Upper lobe of right lung (tissue), 1 donor: ENCODE measurements at regions not wholly inside any gene's neighbourhood (a gene's known extent, or its start where the extent isn't known, plus 50 kb on each side); places are given as distances from the start of the nearest gene placed in this dataset.

Experiments used
- ATAC-seq: fragments of 200-7000 bp; cut with Tn5 transposase; one replicate; pipeline ENCODE4 v1.9.1; 2020; ENCODE audit warnings: mild to moderate bottlenecking, moderate library complexity
- DNase-seq: peaks from one replicate; pipeline ENCODE4 v3.0.0-alpha.2; 2020
- H3K27ac ChIP-seq: fragments of 200-600 bp; one replicate; pipeline ENCODE4 v1.8.0; 2022
- H3K27me3 ChIP-seq: fragments of 200-600 bp; one replicate; pipeline ENCODE4 v1.8.0; 2022; ENCODE audit warnings: mild to moderate bottlenecking
- H3K36me3 ChIP-seq: fragments of 200-600 bp; one replicate; pipeline ENCODE4 v1.8.0; 2022
- H3K4me1 ChIP-seq: fragments of 200-600 bp; one replicate; pipeline ENCODE4 v1.8.0; 2022
- H3K4me3 ChIP-seq: fragments of 200-600 bp; one replicate; pipeline ENCODE4 v1.8.0; 2022; ENCODE audit warnings: mild to moderate bottlenecking
- H3K9me3 ChIP-seq: fragments of 200-600 bp; one replicate; pipeline ENCODE4 v1.8.0; 2022
- intact Hi-C: fragments of 100-400 bp; cut with DNase I; formaldehyde crosslinking; loops from one replicate; pipeline ENCODE4 v1.11.0; 2022
- TF ChIP-seq, protein P1 (sequence below): fragments of 200-600 bp; IDR thresholded peaks from one replicate; pipeline ENCODE4 v1.8.0; 2022; ENCODE audit warnings: antibody characterized with exemption
- donor health status: DM: no; HTN: yes; CAD: no; lungs with severe emphysema.

- TF ChIP-seq, protein P1, sequence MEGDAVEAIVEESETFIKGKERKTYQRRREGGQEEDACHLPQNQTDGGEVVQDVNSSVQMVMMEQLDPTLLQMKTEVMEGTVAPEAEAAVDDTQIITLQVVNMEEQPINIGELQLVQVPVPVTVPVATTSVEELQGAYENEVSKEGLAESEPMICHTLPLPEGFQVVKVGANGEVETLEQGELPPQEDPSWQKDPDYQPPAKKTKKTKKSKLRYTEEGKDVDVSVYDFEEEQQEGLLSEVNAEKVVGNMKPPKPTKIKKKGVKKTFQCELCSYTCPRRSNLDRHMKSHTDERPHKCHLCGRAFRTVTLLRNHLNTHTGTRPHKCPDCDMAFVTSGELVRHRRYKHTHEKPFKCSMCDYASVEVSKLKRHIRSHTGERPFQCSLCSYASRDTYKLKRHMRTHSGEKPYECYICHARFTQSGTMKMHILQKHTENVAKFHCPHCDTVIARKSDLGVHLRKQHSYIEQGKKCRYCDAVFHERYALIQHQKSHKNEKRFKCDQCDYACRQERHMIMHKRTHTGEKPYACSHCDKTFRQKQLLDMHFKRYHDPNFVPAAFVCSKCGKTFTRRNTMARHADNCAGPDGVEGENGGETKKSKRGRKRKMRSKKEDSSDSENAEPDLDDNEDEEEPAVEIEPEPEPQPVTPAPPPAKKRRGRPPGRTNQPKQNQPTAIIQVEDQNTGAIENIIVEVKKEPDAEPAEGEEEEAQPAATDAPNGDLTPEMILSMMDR, result no peak
- ATAC-seq (no peak), DNase-seq (no peak)
Measured at GRCh38 chr1:216824511-216824910, 101.3 kb upstream of the ESRRG start.

GRCh38 chr1:216823731-216824130, 100.5 kb upstream of the ESRRG start:
- intact Hi-C loops, result no loop called here

More at GRCh38 chr1:216824511-216824910, 101.3 kb upstream of the ESRRG start:
- Histone ChIP-seq H3K36me3 (no peaks in the 10 kb centered on the region), H3K9me3 (no peaks in the 10 kb centered on the region), H3K27me3 (no peaks in the 10 kb centered on the region), H3K4me1 (no peaks in the 10 kb centered on the region), H3K4me3 (no peak overlapping the region), H3K27ac (no peak overlapping the region)
- intact Hi-C loops, result no loop called here

GRCh38 chr1:216822480-216822879, 99.3 kb upstream of the ESRRG start:
- H3K27ac ChIP-seq, result no peak overlapping the region
- no peaks in the 10 kb centered on the region for H3K27me3 ChIP-seq
- H3K9me3 ChIP-seq, result no peaks in the 10 kb centered on the region
- DNase-seq (no peak), ATAC-seq (peak; percentile 92)
- H3K4me1 ChIP-seq, result no peaks in the 10 kb centered on the region
- H3K4me3 ChIP-seq, result no peak overlapping the region
- no peaks in the 10 kb centered on the region for H3K36me3 ChIP-seq
- TF ChIP-seq, protein P1, result no peak
- intact Hi-C loops, result no loop called here

More at GRCh38 chr1:216823731-216824130, 100.5 kb upstream of the ESRRG start:
- H3K27ac ChIP-seq, result no peak overlapping the region
- H3K4me1 ChIP-seq, result no peaks in the 10 kb centered on the region
- H3K27me3 ChIP-seq, result no peaks in the 10 kb centered on the region
- no peak overlapping the region for H3K4me3 ChIP-seq
- no peaks in the 10 kb centered on the region for H3K36me3 ChIP-seq
- ATAC-seq (no peak), DNase-seq (no peak)
- TF ChIP-seq, protein P1, result no peak
- no peaks in the 10 kb centered on the region for H3K9me3 ChIP-seq

GRCh38 chr1:216820345-216820744, 97.1 kb upstream of the ESRRG start:
- H3K36me3 ChIP-seq, result no peaks in the 10 kb centered on the region
- H3K27me3 ChIP-seq, result no peaks in the 10 kb centered on the region
- TF ChIP-seq, protein P1, result no peak
- intact Hi-C loops, result no loop called here
- H3K4me1 ChIP-seq, result no peaks in the 10 kb centered on the region
- ATAC-seq (peak; percentile 52), DNase-seq (no peak)
- H3K27ac ChIP-seq, result no peak overlapping the region
- H3K4me3 ChIP-seq, result no peak overlapping the region
- H3K9me3 ChIP-seq, result no peaks in the 10 kb centered on the region

DNA sequence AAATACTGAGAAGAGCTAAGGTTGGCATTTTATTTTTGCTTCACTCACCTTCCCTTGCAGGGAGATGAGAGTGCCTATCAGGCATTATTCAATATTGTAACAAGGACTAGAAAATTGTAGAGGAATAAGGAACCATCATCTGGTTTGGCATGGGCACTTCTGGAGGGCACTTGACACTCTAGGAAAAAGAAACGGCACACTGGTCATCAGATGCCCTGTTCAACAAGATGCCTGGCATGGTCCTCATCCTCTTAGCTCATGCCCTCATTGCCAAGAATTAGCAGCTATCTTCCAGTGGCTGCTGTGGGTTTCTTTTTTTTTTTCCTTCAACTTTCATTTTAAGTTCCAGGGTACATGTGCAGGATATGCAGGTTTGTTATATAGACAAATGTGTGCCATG, 95.1 kb upstream of the ESRRG start:
- no peaks in the 10 kb centered on the region for H3K9me3 ChIP-seq
- no peak overlapping the region for H3K4me3 ChIP-seq
- no peak for DNase-seq
- TF ChIP-seq, protein P1, result no peak
- H3K27me3 ChIP-seq, result no peaks in the 10 kb centered on the region
- no peak for ATAC-seq
- no peaks in the 10 kb centered on the region for H3K36me3 ChIP-seq
- no peaks in the 10 kb centered on the region for H3K4me1 ChIP-seq
- H3K27ac ChIP-seq, result no peak overlapping the region
- intact Hi-C loops, result no loop called here
